Neural progenitor cell (in vitro differentiated cells): ENCODE measurements at regions not wholly inside any gene's neighbourhood (a gene's known extent, or its start where the extent isn't known, plus 50 kb on each side); places are given as distances from the start of the nearest gene placed in this dataset.

Experiments used
- DNase-seq: peaks from one replicate; pipeline ENCODE4 v3.0.0-alpha.2; 2016; ENCODE audit warnings: low spot score
- H2AFZ ChIP-seq: fragments of 200-600 bp; sonication (generic); replicated peaks from 2 replicates; pipeline ENCODE4 v1.6.1; 2016; ENCODE audit warnings: antibody characterized with exemption
- H3F3A ChIP-seq: fragments of 200-600 bp; sonication (generic); 2 replicates; pipeline ENCODE4 v1.6.1; 2016; ENCODE audit warnings: antibody characterized with exemption, low read depth
- H3K27ac ChIP-seq: fragments of 200-600 bp; sonication (generic); 2 replicates; pipeline ENCODE4 v1.5.1; 2016; ENCODE audit warnings: mild to moderate bottlenecking
- H3K27me3 ChIP-seq: fragments of 200-600 bp; sonication (generic); 2 replicates; pipeline ENCODE4 v1.6.1; 2016; ENCODE audit warnings: mild to moderate bottlenecking, moderate library complexity
- H3K36me3 ChIP-seq: fragments of 200-600 bp; sonication (generic); 2 replicates; pipeline ENCODE4 v1.5.1; 2016
- H3K4me1 ChIP-seq: fragments of 200-600 bp; sonication (generic); 2 replicates; pipeline ENCODE4 v1.6.1; 2016; ENCODE audit warnings: mixed run types
- H3K4me2 ChIP-seq: fragments of 200-600 bp; sonication (generic); 2 replicates; pipeline ENCODE4 v1.6.1; 2016
- H3K4me3 ChIP-seq: fragments of 200-600 bp; sonication (generic); 2 replicates; pipeline ENCODE4 v1.5.1; 2016
- H3K79me2 ChIP-seq: fragments of 200-600 bp; sonication (generic); 2 replicates; pipeline ENCODE4 v1.6.1; 2016; ENCODE audit warnings: low read depth
- H3K9ac ChIP-seq: fragments of 200-600 bp; sonication (generic); 2 replicates; pipeline ENCODE4 v1.6.1; 2016
- H3K9me3 ChIP-seq: fragments of 200-600 bp; sonication (generic); 2 replicates; pipeline ENCODE4 v1.5.1; 2016; ENCODE audit warnings: low read depth
- H4K20me1 ChIP-seq: fragments of 200-600 bp; sonication (generic); 2 replicates; pipeline ENCODE4 v1.6.1; 2016; ENCODE audit warnings: low read depth
- H3K27ac Mint-ChIP-seq: 3 replicates; pipeline ENCODE4 v1.8.0; 2021; ENCODE audit warnings: mixed read lengths
- H3K27me3 Mint-ChIP-seq: 2 replicates; pipeline ENCODE4 v1.8.0; 2022; ENCODE audit warnings: low read depth, mild to moderate bottlenecking, inconsistent platforms, moderate library complexity, mixed read lengths; ENCODE audit not compliant: insufficient read depth
- H3K36me3 Mint-ChIP-seq: 3 replicates; pipeline ENCODE4 v1.8.0; 2021; ENCODE audit warnings: mixed read lengths
- H3K4me1 Mint-ChIP-seq: 3 replicates; pipeline ENCODE4 v1.8.0; 2021; ENCODE audit warnings: mixed read lengths
- H3K4me3 Mint-ChIP-seq: 3 replicates; pipeline ENCODE4 v1.8.0; 2021; ENCODE audit warnings: mild to moderate bottlenecking, moderate library complexity, mixed read lengths
- H3K9me3 Mint-ChIP-seq: 3 replicates; pipeline ENCODE4 v1.8.0; 2020; ENCODE audit warnings: mixed read lengths
- EZH2 ChIP-seq: fragments of 200-600 bp; sonication (generic); IDR thresholded peaks from 2 replicates; pipeline ENCODE4 v1.6.1; 2017; ENCODE audit warnings: antibody characterized with exemption, mild to moderate bottlenecking, moderate library complexity
- EZH2phosphoT487 ChIP-seq: fragments of 200-600 bp; sonication (generic); IDR thresholded peaks from 2 replicates; pipeline ENCODE4 v1.6.1; 2017; ENCODE audit warnings: antibody characterized with exemption
- TF ChIP-seq, protein P1 (sequence below): fragments of 200-600 bp; sonication (generic); IDR thresholded peaks from 2 replicates; pipeline ENCODE4 v1.5.1; 2017; ENCODE audit warnings: antibody characterized with exemption, mild to moderate bottlenecking

GRCh38 chr7:122944682-122945303 lies 50.7 kb downstream of the TAS2R16 start:
- Mint-ChIP-seq H3K4me1 (no peaks in the 10 kb centered on the region), H3K27ac (no peak overlapping the region), H3K36me3 (no peaks in the 10 kb centered on the region), H3K9me3 (no peaks in the 10 kb centered on the region), H3K27me3 (no peaks in the 10 kb centered on the region), H3K4me3 (no peak overlapping the region)
- no peaks in the 10 kb centered on the region for H3K9me3 ChIP-seq
- no peak overlapping the region for H3K9ac ChIP-seq
- no peak overlapping the region for H3K4me2 ChIP-seq
- TF ChIP-seq EZH2 (no peak), EZH2phosphoT487 (no peak)
- TF ChIP-seq, protein P1, sequence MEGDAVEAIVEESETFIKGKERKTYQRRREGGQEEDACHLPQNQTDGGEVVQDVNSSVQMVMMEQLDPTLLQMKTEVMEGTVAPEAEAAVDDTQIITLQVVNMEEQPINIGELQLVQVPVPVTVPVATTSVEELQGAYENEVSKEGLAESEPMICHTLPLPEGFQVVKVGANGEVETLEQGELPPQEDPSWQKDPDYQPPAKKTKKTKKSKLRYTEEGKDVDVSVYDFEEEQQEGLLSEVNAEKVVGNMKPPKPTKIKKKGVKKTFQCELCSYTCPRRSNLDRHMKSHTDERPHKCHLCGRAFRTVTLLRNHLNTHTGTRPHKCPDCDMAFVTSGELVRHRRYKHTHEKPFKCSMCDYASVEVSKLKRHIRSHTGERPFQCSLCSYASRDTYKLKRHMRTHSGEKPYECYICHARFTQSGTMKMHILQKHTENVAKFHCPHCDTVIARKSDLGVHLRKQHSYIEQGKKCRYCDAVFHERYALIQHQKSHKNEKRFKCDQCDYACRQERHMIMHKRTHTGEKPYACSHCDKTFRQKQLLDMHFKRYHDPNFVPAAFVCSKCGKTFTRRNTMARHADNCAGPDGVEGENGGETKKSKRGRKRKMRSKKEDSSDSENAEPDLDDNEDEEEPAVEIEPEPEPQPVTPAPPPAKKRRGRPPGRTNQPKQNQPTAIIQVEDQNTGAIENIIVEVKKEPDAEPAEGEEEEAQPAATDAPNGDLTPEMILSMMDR = no peak
- H3K27me3 ChIP-seq = no peaks in the 10 kb centered on the region
- no peaks in the 10 kb centered on the region for H3K4me1 ChIP-seq
- H3K79me2 ChIP-seq = no peaks in the 10 kb centered on the region
- no peak overlapping the region for H3K27ac ChIP-seq
- H4K20me1 ChIP-seq = no peaks in the 10 kb centered on the region
- H2AFZ ChIP-seq = no peak overlapping the region
- H3K4me3 ChIP-seq = no peak overlapping the region
- H3K36me3 ChIP-seq = no peaks in the 10 kb centered on the region
- no peaks in the 10 kb centered on the region for H3F3A ChIP-seq
- no peak for DNase-seq

- Mint-ChIP-seq H3K27ac (no peak overlapping the region), H3K9me3 (no peaks in the 10 kb centered on the region), H3K4me1 (no peaks in the 10 kb centered on the region), H3K27me3 (no peaks in the 10 kb centered on the region), H3K36me3 (no peaks in the 10 kb centered on the region), H3K4me3 (no peak overlapping the region)
- Histone ChIP-seq H3K79me2 (no peaks in the 10 kb centered on the region), H3K4me2 (no peak overlapping the region), H3K27ac (no peak overlapping the region), H3K36me3 (no peaks in the 10 kb centered on the region), H3K9ac (no peak overlapping the region), H3K9me3 (no peaks in the 10 kb centered on the region), H3K4me1 (no peaks in the 10 kb centered on the region), H3F3A (no peaks in the 10 kb centered on the region), H3K4me3 (no peak overlapping the region), H2AFZ (peak overlapping the region; percentile 86), H4K20me1 (no peaks in the 10 kb centered on the region), H3K27me3 (no peaks in the 10 kb centered on the region)
- DNase-seq = no peak
- TF ChIP-seq, protein P1 = no peak
Observed at GRCh38 chr7:122942765-122943164, 52.7 kb downstream of the TAS2R16 start.

DNA sequence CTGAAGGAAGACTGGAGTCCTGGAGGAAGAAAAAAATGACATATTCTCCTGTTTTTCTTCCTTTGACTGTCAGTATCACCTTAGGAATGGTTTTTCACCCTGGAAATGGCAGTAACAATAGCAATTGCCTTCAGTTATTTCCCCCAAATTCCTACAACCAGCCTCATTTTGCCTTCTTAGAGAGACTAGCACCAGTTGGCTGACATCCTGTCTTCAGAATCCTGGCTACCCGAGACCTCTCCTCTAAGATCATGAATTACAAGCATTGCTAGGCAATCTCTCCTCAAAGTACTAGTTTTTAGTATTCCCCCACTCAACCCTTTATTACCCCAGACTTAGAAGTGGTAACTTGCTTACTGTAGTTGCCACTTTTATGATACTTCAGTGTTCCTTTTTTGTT lies 53.4 kb downstream of the TAS2R16 start:
- no peak overlapping the region for H3K27ac Mint-ChIP-seq
- H3K4me1 ChIP-seq = no peaks in the 10 kb centered on the region
- no peaks in the 10 kb centered on the region for H3K9me3 ChIP-seq
- no peaks in the 10 kb centered on the region for H3K9me3 Mint-ChIP-seq
- H3K36me3 Mint-ChIP-seq = no peaks in the 10 kb centered on the region
- no peak overlapping the region for H3K27ac ChIP-seq
- no peak overlapping the region for H3K9ac ChIP-seq
- no peak for TF ChIP-seq EZH2phosphoT487
- TF ChIP-seq EZH2 = no peak
- TF ChIP-seq, protein P1 = no peak
- no peaks in the 10 kb centered on the region for H4K20me1 ChIP-seq
- H3K4me1 Mint-ChIP-seq = no peaks in the 10 kb centered on the region
- peak overlapping the region; percentile 86 for H2AFZ ChIP-seq
- H3K4me3 ChIP-seq = no peak overlapping the region
- DNase-seq = no peak
- H3K36me3 ChIP-seq = no peaks in the 10 kb centered on the region
- no peaks in the 10 kb centered on the region for H3K27me3 ChIP-seq
- H3F3A ChIP-seq = no peaks in the 10 kb centered on the region
- no peak overlapping the region for H3K4me2 ChIP-seq
- no peak overlapping the region for H3K4me3 Mint-ChIP-seq
- no peaks in the 10 kb centered on the region for H3K79me2 ChIP-seq
- no peaks in the 10 kb centered on the region for H3K27me3 Mint-ChIP-seq
